HG03095 (cell line): ENCODE measurements at regions not wholly inside any gene's neighbourhood (a gene's known extent, or its start where the extent isn't known, plus 50 kb on each side); places are given as distances from the start of the nearest gene placed in this dataset.

Source experiments
- ATAC-seq: cut with Tn5 transposase; IDR thresholded peaks from one replicate; pipeline ENCODE4 v1.9.1; 2021; ENCODE audit warnings: moderate library complexity; ENCODE audit not compliant: unreplicated experiment

- no peak for ATAC-seq
Measured at GRCh38 chrX:13110433-13111324, 66.3 kb upstream of the FAM9C start.

DNA sequence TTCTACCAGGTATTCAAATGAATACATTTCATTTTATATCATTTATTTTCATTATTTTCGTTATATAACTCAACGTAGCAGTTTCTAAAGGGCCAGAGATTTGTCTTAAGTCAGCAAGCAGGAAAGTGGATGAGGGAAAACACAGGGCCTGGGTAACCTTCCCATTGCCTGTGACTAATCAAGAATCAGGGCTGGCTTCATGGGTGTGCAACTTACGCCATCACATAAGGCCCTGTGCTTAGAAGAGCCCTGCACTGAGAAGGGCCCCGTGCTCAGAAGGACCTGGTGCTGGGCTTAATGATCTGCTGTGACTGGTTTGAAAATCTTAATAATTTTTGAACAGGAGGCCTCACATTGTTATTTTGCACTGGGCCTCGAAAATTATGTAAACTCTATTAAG is 65.4 kb upstream of the FAM9C start:
- no peak for ATAC-seq

- no peak for ATAC-seq
Measured at GRCh38 chrX:13103914-13104274, 59.5 kb upstream of the FAM9C start.

GRCh38 chrX:13103188-13103913 is 58.9 kb upstream of the FAM9C start:
- ATAC-seq, result no peak

DNA sequence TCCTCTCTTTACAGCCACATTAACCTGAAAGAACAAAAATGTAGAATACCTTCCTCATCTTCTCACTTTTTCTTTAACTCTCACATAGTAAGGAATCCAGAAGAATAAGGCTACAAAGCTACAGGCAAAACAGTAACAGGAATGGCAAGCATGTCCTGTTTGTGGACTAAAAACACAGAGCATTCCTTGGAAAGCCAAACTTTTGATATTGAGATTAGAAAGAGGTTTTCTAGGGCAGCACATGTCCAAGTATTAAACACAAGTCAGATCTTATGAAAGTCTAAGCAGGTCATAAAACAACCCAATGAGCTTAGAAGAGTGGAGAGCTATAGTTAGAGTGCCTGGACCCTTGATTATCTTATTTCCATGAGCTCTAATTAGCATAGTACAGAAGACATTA is 58.2 kb upstream of the FAM9C start:
- no peak for ATAC-seq

DNA sequence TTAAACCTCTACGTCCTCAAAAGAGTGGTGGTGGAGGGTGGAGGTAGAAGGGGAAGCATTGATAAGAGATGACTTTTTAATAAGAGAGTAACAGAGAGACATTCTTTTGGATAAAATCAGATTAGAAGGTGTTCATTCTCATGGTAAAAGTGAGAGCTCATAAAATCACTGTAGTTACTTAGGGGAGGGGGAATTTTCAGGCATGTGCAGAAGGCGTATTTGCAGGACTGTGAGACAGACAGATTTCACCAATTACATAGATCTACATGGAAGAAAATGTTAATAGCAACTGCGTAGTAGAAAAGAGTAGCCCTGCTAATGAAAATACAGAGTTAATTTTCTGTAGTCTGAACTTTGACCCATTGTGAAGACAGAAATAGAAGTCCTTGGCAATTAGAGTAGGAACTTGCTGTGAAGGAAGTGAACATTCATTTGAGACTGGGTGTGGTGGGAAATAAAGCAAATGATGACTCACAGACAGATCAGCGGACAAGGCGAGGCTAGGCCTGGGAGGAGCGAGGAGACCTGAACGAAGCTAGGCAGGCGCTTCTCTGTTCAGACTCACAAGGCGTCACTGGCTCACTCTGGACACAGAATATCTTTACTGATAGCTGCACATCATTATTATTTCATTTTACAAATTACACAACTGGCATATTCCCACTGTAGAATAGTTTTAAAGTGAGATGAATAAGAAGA is 57.2 kb upstream of the FAM9C start:
- ATAC-seq, result no peak

DNA sequence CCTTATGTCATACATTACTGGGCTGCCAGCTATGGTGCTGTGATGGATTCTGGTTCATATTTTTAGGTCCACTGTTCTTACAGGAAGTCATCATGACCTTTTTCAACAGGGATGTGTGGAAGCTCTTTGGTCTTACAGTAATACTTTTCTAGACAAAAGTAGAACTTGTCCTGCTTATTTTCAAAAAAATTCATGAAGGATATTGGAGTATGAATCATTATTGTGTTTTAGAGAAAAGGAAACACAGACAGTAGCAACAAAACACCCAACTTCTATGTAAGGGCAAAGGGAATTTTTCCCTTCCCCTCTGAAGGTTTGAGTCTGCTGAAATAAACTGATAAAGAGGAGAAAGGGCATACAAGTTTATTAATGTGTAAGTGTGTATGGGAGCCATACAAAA is 54.7 kb upstream of the FAM9C start:
- no peak for ATAC-seq

- ATAC-seq, result no peak
Measured at GRCh38 chrX:13096728-13097127, 52.3 kb upstream of the FAM9C start.

DNA sequence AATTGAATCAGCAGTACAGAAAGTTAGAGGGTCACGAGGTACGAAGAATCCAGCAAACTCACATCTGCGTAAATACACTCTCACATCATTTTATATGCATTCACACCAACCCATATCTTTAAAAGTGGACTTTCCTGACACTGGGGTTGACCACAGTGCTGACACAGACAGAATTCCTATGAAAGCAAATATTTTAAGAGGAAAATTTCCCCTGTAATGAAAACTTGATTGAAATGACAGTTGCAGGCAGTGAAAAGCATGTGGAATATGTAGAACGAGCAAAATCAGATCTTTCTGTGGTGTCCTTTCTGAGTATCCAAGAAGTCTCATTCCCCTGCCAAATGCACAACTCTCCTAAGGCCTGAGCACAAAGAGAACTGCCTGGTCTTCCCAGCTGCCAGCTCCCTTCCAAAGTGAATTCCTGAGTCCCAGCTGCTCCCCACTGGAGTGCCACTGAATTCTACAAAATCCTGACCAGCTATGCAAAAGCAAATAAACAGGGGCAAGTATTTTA is 50.5 kb upstream of the FAM9C start:
- no peak for ATAC-seq

- ATAC-seq, result no peak
Measured at GRCh38 chrX:13094374-13094773, 50.0 kb upstream of the FAM9C start.
